Fibroblast of mammary gland (primary cell): ENCODE measurements at regions not wholly inside any gene's neighbourhood (a gene's known extent, or its start where the extent isn't known, plus 50 kb on each side); places are given as distances from the start of the nearest gene placed in this dataset.

Experiments used
- DNase-seq: peaks from one replicate; pipeline ENCODE4 v3.0.0-alpha.2; 2010; ENCODE audit warnings: low read depth
- H3K4me3 ChIP-seq: 2 replicates; pipeline ENCODE4 v1.5.1; 2011; ENCODE audit warnings: low read depth, mild to moderate bottlenecking, low read length, moderate library complexity; ENCODE audit not compliant: control insufficient read depth
- TF ChIP-seq, protein P1 (sequence below): conservative IDR thresholded peaks from 2 replicates; pipeline ENCODE4 v1.5.1; 2011; ENCODE audit warnings: low read depth, low read length, inconsistent platforms; ENCODE audit not compliant: control insufficient read depth, insufficient read depth

DNA sequence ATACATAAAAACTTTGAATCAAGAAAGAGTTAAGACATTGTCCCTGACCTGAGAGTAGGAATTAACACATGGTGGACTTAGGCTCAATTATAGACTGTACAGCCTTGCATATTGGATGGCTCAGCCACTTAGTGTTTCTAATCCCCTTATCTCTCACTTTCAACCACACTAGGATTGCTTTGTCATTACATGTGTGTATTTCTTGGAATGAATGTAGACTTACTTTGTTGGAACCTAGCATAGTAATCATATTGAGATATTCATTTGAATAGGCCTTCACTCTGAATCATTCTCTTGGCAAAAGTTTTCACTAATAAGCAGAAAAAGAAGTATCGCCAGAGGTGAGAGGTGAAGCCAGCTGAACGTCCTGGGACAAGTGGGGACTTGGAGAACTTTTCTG lies 1973.9 kb upstream of the FLRT2 start:
- no peak overlapping the region for H3K4me3 ChIP-seq
- DNase-seq, result peak; percentile 22
- TF ChIP-seq, protein P1, sequence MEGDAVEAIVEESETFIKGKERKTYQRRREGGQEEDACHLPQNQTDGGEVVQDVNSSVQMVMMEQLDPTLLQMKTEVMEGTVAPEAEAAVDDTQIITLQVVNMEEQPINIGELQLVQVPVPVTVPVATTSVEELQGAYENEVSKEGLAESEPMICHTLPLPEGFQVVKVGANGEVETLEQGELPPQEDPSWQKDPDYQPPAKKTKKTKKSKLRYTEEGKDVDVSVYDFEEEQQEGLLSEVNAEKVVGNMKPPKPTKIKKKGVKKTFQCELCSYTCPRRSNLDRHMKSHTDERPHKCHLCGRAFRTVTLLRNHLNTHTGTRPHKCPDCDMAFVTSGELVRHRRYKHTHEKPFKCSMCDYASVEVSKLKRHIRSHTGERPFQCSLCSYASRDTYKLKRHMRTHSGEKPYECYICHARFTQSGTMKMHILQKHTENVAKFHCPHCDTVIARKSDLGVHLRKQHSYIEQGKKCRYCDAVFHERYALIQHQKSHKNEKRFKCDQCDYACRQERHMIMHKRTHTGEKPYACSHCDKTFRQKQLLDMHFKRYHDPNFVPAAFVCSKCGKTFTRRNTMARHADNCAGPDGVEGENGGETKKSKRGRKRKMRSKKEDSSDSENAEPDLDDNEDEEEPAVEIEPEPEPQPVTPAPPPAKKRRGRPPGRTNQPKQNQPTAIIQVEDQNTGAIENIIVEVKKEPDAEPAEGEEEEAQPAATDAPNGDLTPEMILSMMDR, result no peak

DNA sequence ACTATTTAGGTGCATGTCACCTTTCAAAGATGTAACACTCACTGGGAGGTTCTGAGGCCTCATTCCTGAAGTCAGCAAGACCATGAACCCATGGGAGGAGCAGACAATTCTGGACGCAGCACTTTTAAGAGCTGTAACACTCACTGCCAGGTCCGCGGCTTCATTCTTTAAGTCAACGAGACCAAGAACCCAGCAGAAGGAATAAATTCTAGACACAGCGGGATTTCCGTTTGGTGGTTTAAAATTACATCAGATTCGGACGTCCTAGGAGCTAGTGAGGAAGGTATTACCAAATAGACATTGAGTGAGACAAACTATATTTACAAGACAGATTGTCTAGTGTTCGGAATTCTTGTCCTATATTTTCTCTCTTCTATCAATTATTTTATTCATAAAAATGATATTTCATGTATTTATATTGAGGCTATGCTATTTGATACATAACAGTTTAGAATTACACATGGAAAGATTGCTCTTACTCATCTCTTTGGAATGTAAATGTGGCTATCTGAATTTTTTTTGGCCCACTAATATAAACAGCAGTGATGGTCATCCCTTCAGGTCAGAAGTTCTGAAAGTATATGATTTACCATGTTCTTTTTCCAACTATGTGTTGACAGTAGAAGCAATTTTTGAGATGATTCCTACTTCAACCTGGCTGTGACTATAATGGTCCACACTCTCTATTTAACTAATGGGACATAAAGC lies 1973.0 kb upstream of the FLRT2 start:
- TF ChIP-seq, protein P1, result no peak
- DNase-seq, result peak; percentile 71

DNA sequence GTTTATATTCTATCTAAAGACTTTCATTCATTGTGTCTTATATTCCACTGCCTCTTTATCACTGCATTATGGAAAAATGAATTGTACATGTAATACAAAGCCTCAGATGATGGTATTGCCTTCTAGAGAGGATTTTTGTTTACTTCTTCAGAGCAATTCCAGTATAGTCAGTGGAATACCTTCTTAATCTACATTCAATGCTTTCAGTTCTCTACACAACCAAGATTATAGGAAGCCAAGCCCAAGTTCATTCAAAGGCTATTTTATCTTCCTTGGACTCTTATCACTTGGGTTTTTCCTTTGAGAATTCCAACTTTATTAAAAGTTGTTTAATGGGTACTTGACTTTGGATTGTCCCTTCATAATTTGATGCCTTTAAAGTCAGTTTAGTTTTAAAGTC lies 1971.0 kb upstream of the FLRT2 start:
- TF ChIP-seq, protein P1, result no peak
- H3K4me3 ChIP-seq, result no peak overlapping the region
- no peak for DNase-seq

More for the DNA sequence above, 1973.0 kb upstream of the FLRT2 start:
- H3K4me3 ChIP-seq, result no peak overlapping the region

DNA sequence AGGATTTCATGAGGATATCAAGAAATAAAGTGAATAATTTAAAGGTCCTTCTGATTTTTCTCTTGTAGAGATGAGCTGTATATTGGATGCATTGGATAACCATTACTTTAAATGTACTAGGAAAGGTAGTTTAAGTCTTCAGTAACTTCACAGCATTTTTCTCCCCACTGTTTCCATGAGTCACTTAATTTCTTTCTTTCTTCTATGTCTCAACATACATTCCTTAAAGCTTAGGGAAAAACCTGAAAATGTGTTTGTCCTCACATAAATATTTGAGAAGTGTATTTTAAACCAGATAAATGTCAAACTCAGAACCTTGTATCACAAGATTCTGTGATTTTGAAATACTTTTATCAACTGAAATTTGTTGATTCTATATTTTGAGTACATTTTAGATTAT lies 1970.2 kb upstream of the FLRT2 start:
- TF ChIP-seq, protein P1, result no peak
- peak; percentile 35 for DNase-seq
- no peak overlapping the region for H3K4me3 ChIP-seq

DNA sequence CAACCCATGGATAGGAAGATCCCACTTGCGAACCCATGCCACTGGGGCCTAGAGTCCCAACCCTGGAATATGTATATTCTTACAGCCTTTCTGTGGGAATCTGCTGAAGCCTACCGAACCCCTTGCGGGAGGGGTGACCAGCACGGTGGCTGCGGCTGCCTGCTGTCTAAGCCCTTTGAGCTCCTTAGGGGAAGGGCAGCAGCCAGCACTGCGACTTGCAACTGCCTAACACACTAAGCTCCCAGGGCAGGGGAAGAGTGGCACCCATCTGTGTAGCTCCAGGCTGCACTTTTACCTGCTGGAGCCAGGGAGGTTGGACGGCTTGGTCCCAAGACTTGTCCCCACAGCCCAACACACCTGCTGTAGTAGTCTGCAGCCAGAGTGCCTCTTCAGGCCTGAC lies 1968.7 kb upstream of the FLRT2 start:
- DNase-seq, result no peak
- no peak overlapping the region for H3K4me3 ChIP-seq
- TF ChIP-seq, protein P1, result no peak

DNA sequence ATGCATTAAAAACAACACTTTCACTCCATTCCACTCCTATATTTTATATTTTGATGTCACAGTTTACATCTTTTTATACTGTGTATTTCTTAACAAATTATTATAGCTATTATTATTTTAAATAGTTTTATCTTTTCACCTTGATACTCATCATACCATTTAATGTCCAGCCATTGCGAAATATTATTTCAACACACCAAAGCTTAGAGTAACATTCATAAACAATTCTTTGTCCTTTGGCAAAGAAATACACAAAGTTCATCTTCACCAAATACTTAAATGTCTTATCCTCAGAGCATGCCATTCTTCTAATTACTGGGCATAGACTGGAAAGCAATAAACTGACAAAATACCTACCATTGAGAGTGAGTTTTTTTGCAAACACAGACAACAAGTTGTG lies 1963.4 kb upstream of the FLRT2 start:
- TF ChIP-seq, protein P1, result no peak
- DNase-seq, result no peak
- no peak overlapping the region for H3K4me3 ChIP-seq

DNA sequence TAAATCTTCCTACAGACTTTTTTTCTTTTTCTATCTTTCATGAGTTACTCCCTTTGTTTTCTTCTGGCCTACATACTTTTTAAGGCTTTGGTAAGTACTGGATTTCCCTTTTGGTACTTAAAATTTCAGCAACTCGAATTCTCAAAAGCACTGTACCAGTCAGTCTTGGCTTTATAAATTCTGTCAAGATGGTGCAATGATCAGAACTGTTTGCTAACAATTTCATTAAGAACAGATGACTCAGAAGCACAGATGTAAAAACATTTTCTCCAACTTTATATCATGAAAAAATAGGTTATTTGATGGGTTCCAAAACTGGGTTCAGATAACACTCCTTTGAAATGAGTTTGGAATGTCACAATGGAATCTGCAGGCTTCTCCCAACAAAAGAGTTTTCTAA lies 1961.8 kb upstream of the FLRT2 start:
- H3K4me3 ChIP-seq, result no peak overlapping the region
- TF ChIP-seq, protein P1, result no peak
- DNase-seq, result peak; percentile 34
